ENCODE measurements at regions not wholly inside any gene's neighbourhood (a gene's known extent, or its start where the extent isn't known, plus 50 kb on each side); places are given as distances from the start of the nearest gene placed in this dataset.
"Not testable (repeated sequence)": the region's sequence is repeated elsewhere in the genome, so short reads cannot be mapped to it uniquely, and the experiment has no call there.

GRCh38 chr3:94494992-94495391, 432.1 kb downstream of the NSUN3 start:
- ChIA-PET CTCF (no interaction called here), POLR2A (no interaction called here)
- Mint-ChIP-seq H3K4me3 (no peak overlapping the region), H3K9me3 (peaks cover 24% of the 10 kb centered on the region), H3K4me1 (peaks cover 15% of the 10 kb centered on the region), H3K27ac (no peak overlapping the region), H3K27me3 (ENCODE audit: low read depth) (no peaks in the 10 kb centered on the region), H3K36me3 (0 out of 2 replicates have a peak, but pooled peaks cover 4% of the 10 kb centered on the region)
- no peak for ATAC-seq
- TF ChIP-seq CREB1 (CRISPR knock-in tag; IDR thresholded peaks at IDR 0.05) (no peak), FOXK1 (CRISPR knock-in tag; IDR thresholded peaks at IDR 0.05) (no peak)
- DNase-seq (ENCODE audit: low spot score), result no peak

GRCh38 chr3:94500146-94500545, 437.3 kb downstream of the NSUN3 start:
- DNase-seq (ENCODE audit: low spot score) (no peak), ATAC-seq (no peak)
- no peak overlapping the region for H3K4me3 Mint-ChIP-seq
- ChIA-PET CTCF (no interaction called here), POLR2A (no interaction called here)
- no peak for TF ChIP-seq STAT6 (CRISPR knock-in tag; conservative IDR thresholded peaks at IDR 0.05; ENCODE audit: low read depth)
- TF ChIP-seq MLX (CRISPR knock-in tag; IDR thresholded peaks at IDR 0.05), result no peak
- H3K27me3 Mint-ChIP-seq (ENCODE audit: low read depth), result no peaks in the 10 kb centered on the region; the same call in 1 of the 2 replicates
- H3K36me3 Mint-ChIP-seq, result peaks cover 25% of the 10 kb centered on the region
- peaks cover 6% of the 10 kb centered on the region for H3K4me1 Mint-ChIP-seq
- no peak overlapping the region for H3K27ac Mint-ChIP-seq
- peaks cover 53% of the 10 kb centered on the region for H3K9me3 Mint-ChIP-seq

- H3K27me3 Mint-ChIP-seq (ENCODE audit: low read depth); ATAC-seq; CTCF ChIA-PET; DNase-seq (ENCODE audit: low spot score); H3K27ac Mint-ChIP-seq; H3K4me3 Mint-ChIP-seq; POLR2A ChIA-PET; H3K4me1 Mint-ChIP-seq: not testable (repeated sequence)
- H3K36me3 Mint-ChIP-seq, result peaks cover 17% of the 10 kb centered on the region
- H3K9me3 Mint-ChIP-seq, result peaks cover 23% of the 10 kb centered on the region
Observed at GRCh38 chr3:94507354-94507753, 444.5 kb downstream of the NSUN3 start.

DNA sequence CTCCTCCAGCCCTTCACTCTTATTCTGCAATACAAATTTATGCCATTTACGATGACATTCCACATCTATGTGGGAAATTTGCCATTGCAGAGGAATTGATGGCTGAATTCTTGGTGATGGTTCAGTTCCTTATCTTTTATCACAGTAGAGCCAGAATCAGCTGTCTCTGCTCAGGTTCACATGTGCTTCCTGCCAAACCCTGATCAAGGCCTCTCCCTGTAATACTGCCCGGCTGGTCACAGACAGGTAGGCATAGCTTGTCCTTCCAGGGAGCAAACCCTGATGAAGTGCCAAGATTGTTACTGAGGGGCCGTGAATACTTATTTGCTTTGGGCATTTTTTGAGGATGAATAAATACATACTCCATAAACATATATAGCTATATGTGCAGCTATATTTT, 450.0 kb downstream of the NSUN3 start:
- POLR2A ChIA-PET, result no interaction called here
- no peak for DNase-seq (ENCODE audit: low spot score)
- CTCF ChIA-PET, result no interaction called here
- no peak for ATAC-seq
- Mint-ChIP-seq H3K27ac (no peak overlapping the region), H3K36me3 (no peaks in the 10 kb centered on the region), H3K4me3 (no peak overlapping the region), H3K9me3 (no peaks in the 10 kb centered on the region), H3K4me1 (peaks cover 4% of the 10 kb centered on the region; the same call in 1 of the 2 replicates), H3K27me3 (ENCODE audit: low read depth) (no peaks in the 10 kb centered on the region)
- TF ChIP-seq, protein P1, sequence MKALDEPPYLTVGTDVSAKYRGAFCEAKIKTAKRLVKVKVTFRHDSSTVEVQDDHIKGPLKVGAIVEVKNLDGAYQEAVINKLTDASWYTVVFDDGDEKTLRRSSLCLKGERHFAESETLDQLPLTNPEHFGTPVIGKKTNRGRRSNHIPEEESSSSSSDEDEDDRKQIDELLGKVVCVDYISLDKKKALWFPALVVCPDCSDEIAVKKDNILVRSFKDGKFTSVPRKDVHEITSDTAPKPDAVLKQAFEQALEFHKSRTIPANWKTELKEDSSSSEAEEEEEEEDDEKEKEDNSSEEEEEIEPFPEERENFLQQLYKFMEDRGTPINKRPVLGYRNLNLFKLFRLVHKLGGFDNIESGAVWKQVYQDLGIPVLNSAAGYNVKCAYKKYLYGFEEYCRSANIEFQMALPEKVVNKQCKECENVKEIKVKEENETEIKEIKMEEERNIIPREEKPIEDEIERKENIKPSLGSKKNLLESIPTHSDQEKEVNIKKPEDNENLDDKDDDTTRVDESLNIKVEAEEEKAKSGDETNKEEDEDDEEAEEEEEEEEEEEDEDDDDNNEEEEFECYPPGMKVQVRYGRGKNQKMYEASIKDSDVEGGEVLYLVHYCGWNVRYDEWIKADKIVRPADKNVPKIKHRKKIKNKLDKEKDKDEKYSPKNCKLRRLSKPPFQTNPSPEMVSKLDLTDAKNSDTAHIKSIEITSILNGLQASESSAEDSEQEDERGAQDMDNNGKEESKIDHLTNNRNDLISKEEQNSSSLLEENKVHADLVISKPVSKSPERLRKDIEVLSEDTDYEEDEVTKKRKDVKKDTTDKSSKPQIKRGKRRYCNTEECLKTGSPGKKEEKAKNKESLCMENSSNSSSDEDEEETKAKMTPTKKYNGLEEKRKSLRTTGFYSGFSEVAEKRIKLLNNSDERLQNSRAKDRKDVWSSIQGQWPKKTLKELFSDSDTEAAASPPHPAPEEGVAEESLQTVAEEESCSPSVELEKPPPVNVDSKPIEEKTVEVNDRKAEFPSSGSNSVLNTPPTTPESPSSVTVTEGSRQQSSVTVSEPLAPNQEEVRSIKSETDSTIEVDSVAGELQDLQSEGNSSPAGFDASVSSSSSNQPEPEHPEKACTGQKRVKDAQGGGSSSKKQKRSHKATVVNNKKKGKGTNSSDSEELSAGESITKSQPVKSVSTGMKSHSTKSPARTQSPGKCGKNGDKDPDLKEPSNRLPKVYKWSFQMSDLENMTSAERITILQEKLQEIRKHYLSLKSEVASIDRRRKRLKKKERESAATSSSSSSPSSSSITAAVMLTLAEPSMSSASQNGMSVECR (CRISPR knock-in tag; IDR thresholded peaks at IDR 0.05; ENCODE audit: borderline replicate concordance), result no peak
- TF ChIP-seq ZNF425 (CRISPR knock-in tag; conservative IDR thresholded peaks at IDR 0.05) (no peak), STAT6 (CRISPR knock-in tag; conservative IDR thresholded peaks at IDR 0.05; ENCODE audit: low read depth) (no peak), ZNF671 (CRISPR knock-in tag; IDR thresholded peaks at IDR 0.05) (no peak), NFYB (CRISPR knock-in tag; conservative IDR thresholded peaks at IDR 0.05; ENCODE audit: low read depth) (no peak), SOX15 (CRISPR knock-in tag; IDR thresholded peaks at IDR 0.05) (no peak), IRF1 (CRISPR knock-in tag; IDR thresholded peaks at IDR 0.05) (no peak)
- TF ChIP-seq, protein P2, sequence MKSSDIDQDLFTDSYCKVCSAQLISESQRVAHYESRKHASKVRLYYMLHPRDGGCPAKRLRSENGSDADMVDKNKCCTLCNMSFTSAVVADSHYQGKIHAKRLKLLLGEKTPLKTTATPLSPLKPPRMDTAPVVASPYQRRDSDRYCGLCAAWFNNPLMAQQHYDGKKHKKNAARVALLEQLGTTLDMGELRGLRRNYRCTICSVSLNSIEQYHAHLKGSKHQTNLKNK (CRISPR knock-in tag; IDR thresholded peaks at IDR 0.05), result no peak
- TF ChIP-seq, protein P3, sequence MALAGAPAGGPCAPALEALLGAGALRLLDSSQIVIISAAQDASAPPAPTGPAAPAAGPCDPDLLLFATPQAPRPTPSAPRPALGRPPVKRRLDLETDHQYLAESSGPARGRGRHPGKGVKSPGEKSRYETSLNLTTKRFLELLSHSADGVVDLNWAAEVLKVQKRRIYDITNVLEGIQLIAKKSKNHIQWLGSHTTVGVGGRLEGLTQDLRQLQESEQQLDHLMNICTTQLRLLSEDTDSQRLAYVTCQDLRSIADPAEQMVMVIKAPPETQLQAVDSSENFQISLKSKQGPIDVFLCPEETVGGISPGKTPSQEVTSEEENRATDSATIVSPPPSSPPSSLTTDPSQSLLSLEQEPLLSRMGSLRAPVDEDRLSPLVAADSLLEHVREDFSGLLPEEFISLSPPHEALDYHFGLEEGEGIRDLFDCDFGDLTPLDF (CRISPR knock-in tag; IDR thresholded peaks at IDR 0.05), result no peak

All from WTC11 (cell line).